Activated naive CD8-positive, alpha-beta T cell (primary cell): ENCODE measurements at regions not wholly inside any gene's neighbourhood (a gene's known extent, or its start where the extent isn't known, plus 50 kb on each side); places are given as distances from the start of the nearest gene placed in this dataset.

Source experiments
- H3K27ac Mint-ChIP-seq: one replicate; pipeline ENCODE4 v1.8.0; 2021; ENCODE audit warnings: mixed read lengths
- H3K27me3 Mint-ChIP-seq: one replicate; pipeline ENCODE4 v1.8.0; 2021; ENCODE audit warnings: mixed read lengths
- H3K36me3 Mint-ChIP-seq: one replicate; pipeline ENCODE4 v1.8.0; 2021; ENCODE audit warnings: mixed read lengths
- H3K4me1 Mint-ChIP-seq: one replicate; pipeline ENCODE4 v1.8.0; 2021; ENCODE audit warnings: low read depth, mixed read lengths
- H3K4me3 Mint-ChIP-seq: one replicate; pipeline ENCODE4 v1.8.0; 2021; ENCODE audit warnings: mild to moderate bottlenecking, mixed read lengths
- H3K9me3 Mint-ChIP-seq: one replicate; pipeline ENCODE4 v1.8.0; 2021; ENCODE audit warnings: low read depth, mixed read lengths

- H3K36me3 Mint-ChIP-seq = peaks cover 6% of the 10 kb centered on the region
- H3K4me1 Mint-ChIP-seq = peaks cover 15% of the 10 kb centered on the region
- H3K27ac Mint-ChIP-seq = no peak overlapping the region
- no peaks in the 10 kb centered on the region for H3K9me3 Mint-ChIP-seq
- no peak overlapping the region for H3K4me3 Mint-ChIP-seq
- H3K27me3 Mint-ChIP-seq = no peaks in the 10 kb centered on the region
Measured at GRCh38 chr1:181409981-181410380, 73.3 kb upstream of the CACNA1E start.

- no peak overlapping the region for H3K27ac Mint-ChIP-seq
- peaks cover 6% of the 10 kb centered on the region for H3K36me3 Mint-ChIP-seq
- peaks cover 5% of the 10 kb centered on the region for H3K4me1 Mint-ChIP-seq
- no peaks in the 10 kb centered on the region for H3K9me3 Mint-ChIP-seq
- no peak overlapping the region for H3K4me3 Mint-ChIP-seq
- H3K27me3 Mint-ChIP-seq = no peaks in the 10 kb centered on the region
Measured at GRCh38 chr1:181412746-181413145, 70.6 kb upstream of the CACNA1E start.

GRCh38 chr1:181413195-181413815 lies 70.0 kb upstream of the CACNA1E start:
- no peak overlapping the region for H3K27ac Mint-ChIP-seq
- peaks cover 6% of the 10 kb centered on the region for H3K36me3 Mint-ChIP-seq
- H3K9me3 Mint-ChIP-seq = no peaks in the 10 kb centered on the region
- H3K27me3 Mint-ChIP-seq = no peaks in the 10 kb centered on the region
- H3K4me1 Mint-ChIP-seq = peaks cover 5% of the 10 kb centered on the region
- H3K4me3 Mint-ChIP-seq = no peak overlapping the region

- peaks cover 6% of the 10 kb centered on the region for H3K36me3 Mint-ChIP-seq
- no peaks in the 10 kb centered on the region for H3K9me3 Mint-ChIP-seq
- H3K4me3 Mint-ChIP-seq = no peak overlapping the region
- no peak overlapping the region for H3K27ac Mint-ChIP-seq
- H3K27me3 Mint-ChIP-seq = no peaks in the 10 kb centered on the region
- H3K4me1 Mint-ChIP-seq = peaks cover 2% of the 10 kb centered on the region
Measured at GRCh38 chr1:181413836-181414235, 69.5 kb upstream of the CACNA1E start.

- Mint-ChIP-seq H3K27ac (no peak overlapping the region), H3K9me3 (no peaks in the 10 kb centered on the region), H3K4me3 (no peak overlapping the region), H3K36me3 (no peaks in the 10 kb centered on the region), H3K27me3 (no peaks in the 10 kb centered on the region), H3K4me1 (no peaks in the 10 kb centered on the region)
Measured at GRCh38 chr1:181416268-181416860, 67.0 kb upstream of the CACNA1E start.

GRCh38 chr1:181417915-181418314 lies 65.4 kb upstream of the CACNA1E start:
- H3K9me3 Mint-ChIP-seq = no peaks in the 10 kb centered on the region
- H3K36me3 Mint-ChIP-seq = no peaks in the 10 kb centered on the region
- H3K4me1 Mint-ChIP-seq = no peaks in the 10 kb centered on the region
- no peak overlapping the region for H3K4me3 Mint-ChIP-seq
- H3K27me3 Mint-ChIP-seq = no peaks in the 10 kb centered on the region
- no peak overlapping the region for H3K27ac Mint-ChIP-seq

- H3K9me3 Mint-ChIP-seq = no peaks in the 10 kb centered on the region
- no peak overlapping the region for H3K27ac Mint-ChIP-seq
- no peaks in the 10 kb centered on the region for H3K36me3 Mint-ChIP-seq
- H3K4me3 Mint-ChIP-seq = no peak overlapping the region
- peaks cover 11% of the 10 kb centered on the region for H3K27me3 Mint-ChIP-seq
- peaks cover 10% of the 10 kb centered on the region for H3K4me1 Mint-ChIP-seq
Measured at GRCh38 chr1:181423301-181423918, 59.9 kb upstream of the CACNA1E start.

- peaks cover 11% of the 10 kb centered on the region for H3K27me3 Mint-ChIP-seq
- peak overlapping the region; percentile 77 for H3K4me3 Mint-ChIP-seq
- peaks cover 10% of the 10 kb centered on the region for H3K4me1 Mint-ChIP-seq
- no peaks in the 10 kb centered on the region for H3K9me3 Mint-ChIP-seq
- no peak overlapping the region for H3K27ac Mint-ChIP-seq
- H3K36me3 Mint-ChIP-seq = no peaks in the 10 kb centered on the region
Measured at GRCh38 chr1:181424786-181425403, 58.4 kb upstream of the CACNA1E start.

GRCh38 chr1:181425566-181425965 lies 57.8 kb upstream of the CACNA1E start:
- Mint-ChIP-seq H3K27ac (no peak overlapping the region), H3K4me3 (no peak overlapping the region), H3K9me3 (no peaks in the 10 kb centered on the region), H3K36me3 (no peaks in the 10 kb centered on the region), H3K4me1 (peaks cover 10% of the 10 kb centered on the region), H3K27me3 (peaks cover 11% of the 10 kb centered on the region)

- Mint-ChIP-seq H3K4me3 (no peak overlapping the region), H3K4me1 (peaks cover 9% of the 10 kb centered on the region), H3K36me3 (no peaks in the 10 kb centered on the region), H3K27ac (no peak overlapping the region), H3K9me3 (no peaks in the 10 kb centered on the region), H3K27me3 (peaks cover 15% of the 10 kb centered on the region)
Measured at GRCh38 chr1:181429462-181429861, 53.9 kb upstream of the CACNA1E start.

GRCh38 chr1:181430015-181430885 lies 53.1 kb upstream of the CACNA1E start:
- Mint-ChIP-seq H3K27ac (no peak overlapping the region), H3K36me3 (no peaks in the 10 kb centered on the region), H3K27me3 (peaks cover 16% of the 10 kb centered on the region), H3K9me3 (no peaks in the 10 kb centered on the region), H3K4me1 (peaks cover 2% of the 10 kb centered on the region), H3K4me3 (no peak overlapping the region)
